ENCODE measurements at regions not wholly inside any gene's neighbourhood (a gene's known extent, or its start where the extent isn't known, plus 50 kb on each side); places are given as distances from the start of the nearest gene placed in this dataset.
"Not testable (repeated sequence)": the region's sequence is repeated elsewhere in the genome, so short reads cannot be mapped to it uniquely, and the experiment has no call there.

GRCh38 chr11:48901381-48902152, 82.1 kb downstream of the TRIM51G start:
- TF ChIP-seq CTCF, POLR2A (IDR thresholded peaks at IDR 0.05): not testable (repeated sequence)
